SK-N-SH treated with all-trans-retinoic acid at 6 μM for 48 hours (cell line): ENCODE measurements at regions not wholly inside any gene's neighbourhood (a gene's known extent, or its start where the extent isn't known, plus 50 kb on each side); places are given as distances from the start of the nearest gene placed in this dataset.
"Not testable (repeated sequence)": the region's sequence is repeated elsewhere in the genome, so short reads cannot be mapped to it uniquely, and the experiment has no call there.

Source experiments
- ATAC-seq: fragments of 200-7000 bp; cut with Tn5 transposase; 3 replicates; pipeline ENCODE4 v1.9.1; 2020; ENCODE audit warnings: mild to moderate bottlenecking, moderate library complexity
- ARNTL ChIP-seq: fragments of 450-650 bp; formaldehyde crosslinking; IDR thresholded peaks from 2 replicates; pipeline ENCODE4 v1.5.0; 2020; ENCODE audit warnings: low read depth, mild to moderate bottlenecking, moderate library complexity, borderline replicate concordance
- BACH2 ChIP-seq: fragments of 250-450 bp; sonication (Bioruptor Pico); IDR thresholded peaks from 2 replicates; pipeline ENCODE4 v1.9.0; 2021; ENCODE audit warnings: mild to moderate bottlenecking, borderline replicate concordance
- ESRRG ChIP-seq: fragments of 250-450 bp; sonication (Bioruptor Pico); IDR thresholded peaks from 2 replicates; pipeline ENCODE4 v1.6.1; 2021; ENCODE audit warnings: mild to moderate bottlenecking
- GLIS3 ChIP-seq: fragments of 250-450 bp; sonication (Bioruptor Pico); IDR thresholded peaks from 2 replicates; pipeline ENCODE4 v1.5.0; 2020; ENCODE audit warnings: mild to moderate bottlenecking, moderate library complexity
- ISL1 ChIP-seq: fragments of 250-450 bp; sonication (Bioruptor Pico); IDR thresholded peaks from 2 replicates; pipeline ENCODE4 v2.1.2; 2022; ENCODE audit warnings: mild to moderate bottlenecking, moderate library complexity
- OSR1 ChIP-seq: fragments of 250-450 bp; sonication (Bioruptor Pico); IDR thresholded peaks from 2 replicates; pipeline ENCODE4 v1.8.0; 2022; ENCODE audit warnings: moderate library complexity, mild to moderate bottlenecking, inconsistent platforms
- PPARA ChIP-seq: fragments of 250-450 bp; sonication (Bioruptor Pico); IDR thresholded peaks from 2 replicates; pipeline ENCODE4 v1.5.0; 2020; ENCODE audit warnings: mild to moderate bottlenecking, borderline replicate concordance
- RARB ChIP-seq: fragments of 250-450 bp; sonication (Bioruptor Pico); IDR thresholded peaks from 2 replicates; pipeline ENCODE4 v1.8.0; 2021; ENCODE audit warnings: mild to moderate bottlenecking, moderate library complexity
- SNAI2 ChIP-seq: fragments of 250-450 bp; sonication (Bioruptor Pico); IDR thresholded peaks from 2 replicates; pipeline ENCODE4 v1.5.0; 2020; ENCODE audit warnings: mild to moderate bottlenecking, moderate library complexity
- TCF4 ChIP-seq: fragments of 250-450 bp; sonication (Bioruptor Pico); IDR thresholded peaks from 2 replicates; pipeline ENCODE4 v1.8.0; 2021; ENCODE audit warnings: mild to moderate bottlenecking, moderate library complexity, borderline replicate concordance
- TOX ChIP-seq: fragments of 250-450 bp; sonication (Bioruptor Pico); IDR thresholded peaks from 2 replicates; pipeline ENCODE4 v1.8.0; 2021; ENCODE audit warnings: mild to moderate bottlenecking, moderate library complexity, borderline replicate concordance
- ZC3H10 ChIP-seq: fragments of 250-450 bp; sonication (Bioruptor Pico); IDR thresholded peaks from 2 replicates; pipeline ENCODE4 v1.5.1; 2021; ENCODE audit warnings: mild to moderate bottlenecking, moderate library complexity
- ZFP30 ChIP-seq: fragments of 450-650 bp; formaldehyde crosslinking; IDR thresholded peaks from 2 replicates; pipeline ENCODE4 v1.5.0; 2022; ENCODE audit warnings: mild to moderate bottlenecking, moderate library complexity
- ZNF565 ChIP-seq: fragments of 450-650 bp; formaldehyde crosslinking; conservative IDR thresholded peaks from 2 replicates; pipeline ENCODE4 v1.5.0; 2020; ENCODE audit warnings: low read depth, mild to moderate bottlenecking, moderate library complexity
- ZNF70 ChIP-seq: fragments of 450-650 bp; formaldehyde crosslinking; IDR thresholded peaks from 2 replicates; pipeline ENCODE4 v1.5.0; 2020; ENCODE audit warnings: mild to moderate bottlenecking, moderate library complexity
- ZNF8 ChIP-seq: fragments of 450-650 bp; formaldehyde crosslinking; IDR thresholded peaks from 2 replicates; pipeline ENCODE4 v1.5.0; 2020; ENCODE audit warnings: mild to moderate bottlenecking, moderate library complexity
- TF ChIP-seq, protein P1 (sequence below): fragments of 250-450 bp; sonication (Bioruptor Pico); IDR thresholded peaks from 2 replicates; pipeline ENCODE4 v1.5.1; 2020; ENCODE audit warnings: low read depth, mild to moderate bottlenecking, moderate library complexity
- TF ChIP-seq, protein P2 (sequence below): fragments of 250-450 bp; sonication (Bioruptor Pico); IDR thresholded peaks from 2 replicates; pipeline ENCODE4 v1.5.1; 2021; ENCODE audit warnings: mild to moderate bottlenecking, moderate library complexity
- TF ChIP-seq, protein P3 (sequence below): fragments of 250-450 bp; sonication (Bioruptor Pico); IDR thresholded peaks from 2 replicates; pipeline ENCODE4 v1.8.0; 2020; ENCODE audit warnings: mild to moderate bottlenecking, moderate library complexity, borderline replicate concordance
- TF ChIP-seq, protein P4 (sequence below): fragments of 250-450 bp; sonication (Bioruptor Pico); IDR thresholded peaks from 2 replicates; pipeline ENCODE4 v1.8.0; 2021; ENCODE audit warnings: low read depth, mild to moderate bottlenecking, moderate library complexity, borderline replicate concordance
- TF ChIP-seq, protein P5 (sequence below): fragments of 250-450 bp; sonication (Bioruptor Pico); IDR thresholded peaks from 2 replicates; pipeline ENCODE4 v1.5.0; 2020; ENCODE audit warnings: mild to moderate bottlenecking, moderate library complexity

DNA sequence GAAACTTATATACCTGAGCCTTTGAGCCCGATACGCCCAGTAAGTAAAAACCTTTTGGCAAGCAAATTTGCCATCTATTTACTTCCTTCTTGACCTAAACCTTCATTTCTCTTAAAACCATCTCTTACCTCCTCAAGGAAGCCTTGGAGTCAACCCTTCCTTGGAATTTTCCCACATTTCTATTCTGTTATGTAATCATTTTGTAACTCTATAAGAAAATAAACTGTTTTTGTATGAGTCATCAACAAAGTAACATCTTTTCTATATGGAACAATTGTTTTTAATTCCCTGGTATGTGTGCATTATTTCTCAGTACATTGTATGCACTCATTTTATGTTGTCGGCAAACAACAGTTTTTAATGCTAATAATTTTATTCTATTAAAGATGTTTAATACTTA lies 162.0 kb downstream of the TEX36 start:
- no peak for ATAC-seq

DNA sequence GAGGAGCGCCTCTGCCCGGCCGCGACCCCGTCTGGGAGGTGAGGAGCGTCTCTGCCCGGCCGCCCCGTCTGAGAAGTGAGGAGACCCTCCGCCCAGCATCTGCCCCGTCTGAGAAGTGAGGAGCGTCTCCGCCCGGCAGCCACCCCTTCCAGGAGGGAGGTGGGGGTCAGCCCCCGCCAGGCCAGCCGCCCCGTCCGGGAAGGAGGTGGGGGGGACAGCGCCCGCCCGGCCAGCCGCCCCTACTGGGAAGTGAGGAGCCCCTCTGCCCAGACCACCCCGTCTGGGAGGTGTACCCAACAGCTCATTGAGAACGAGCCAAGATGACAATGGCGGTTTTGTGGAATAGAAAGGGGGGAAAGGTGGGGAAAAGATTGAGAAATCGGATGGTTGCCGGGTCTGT lies 164.6 kb downstream of the TEX36 start:
- ATAC-seq: not testable (repeated sequence)

More for the DNA sequence above, 162.0 kb downstream of the TEX36 start:
- TF ChIP-seq, protein P1, sequence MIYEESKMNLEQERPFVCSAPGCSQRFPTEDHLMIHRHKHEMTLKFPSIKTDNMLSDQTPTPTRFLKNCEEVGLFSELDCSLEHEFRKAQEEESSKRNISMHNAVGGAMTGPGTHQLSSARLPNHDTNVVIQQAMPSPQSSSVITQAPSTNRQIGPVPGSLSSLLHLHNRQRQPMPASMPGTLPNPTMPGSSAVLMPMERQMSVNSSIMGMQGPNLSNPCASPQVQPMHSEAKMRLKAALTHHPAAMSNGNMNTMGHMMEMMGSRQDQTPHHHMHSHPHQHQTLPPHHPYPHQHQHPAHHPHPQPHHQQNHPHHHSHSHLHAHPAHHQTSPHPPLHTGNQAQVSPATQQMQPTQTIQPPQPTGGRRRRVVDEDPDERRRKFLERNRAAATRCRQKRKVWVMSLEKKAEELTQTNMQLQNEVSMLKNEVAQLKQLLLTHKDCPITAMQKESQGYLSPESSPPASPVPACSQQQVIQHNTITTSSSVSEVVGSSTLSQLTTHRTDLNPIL (CRISPR knock-in tag): no peak
- TF ChIP-seq TCF4 (CRISPR knock-in tag) (no peak), ZFP30 (CRISPR knock-in tag) (no peak), OSR1 (no peak), ZNF70 (CRISPR knock-in tag) (no peak), ARNTL (CRISPR knock-in tag) (no peak), ZC3H10 (no peak), ISL1 (CRISPR knock-in tag) (no peak), TOX (CRISPR knock-in tag) (no peak), ZNF565 (CRISPR knock-in tag) (no peak), SNAI2 (CRISPR knock-in tag) (no peak), RARB (CRISPR knock-in tag) (no peak), ZNF8 (no peak), PPARA (CRISPR knock-in tag) (no peak), GLIS3 (CRISPR knock-in tag) (no peak), BACH2 (CRISPR knock-in tag) (no peak)
- TF ChIP-seq, protein P2, sequence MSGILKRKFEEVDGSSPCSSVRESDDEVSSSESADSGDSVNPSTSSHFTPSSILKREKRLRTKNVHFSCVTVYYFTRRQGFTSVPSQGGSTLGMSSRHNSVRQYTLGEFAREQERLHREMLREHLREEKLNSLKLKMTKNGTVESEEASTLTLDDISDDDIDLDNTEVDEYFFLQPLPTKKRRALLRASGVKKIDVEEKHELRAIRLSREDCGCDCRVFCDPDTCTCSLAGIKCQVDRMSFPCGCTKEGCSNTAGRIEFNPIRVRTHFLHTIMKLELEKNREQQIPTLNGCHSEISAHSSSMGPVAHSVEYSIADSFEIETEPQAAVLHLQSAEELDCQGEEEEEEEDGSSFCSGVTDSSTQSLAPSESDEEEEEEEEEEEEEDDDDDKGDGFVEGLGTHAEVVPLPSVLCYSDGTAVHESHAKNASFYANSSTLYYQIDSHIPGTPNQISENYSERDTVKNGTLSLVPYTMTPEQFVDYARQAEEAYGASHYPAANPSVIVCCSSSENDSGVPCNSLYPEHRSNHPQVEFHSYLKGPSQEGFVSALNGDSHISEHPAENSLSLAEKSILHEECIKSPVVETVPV (CRISPR knock-in tag): no peak
- TF ChIP-seq, protein P3, sequence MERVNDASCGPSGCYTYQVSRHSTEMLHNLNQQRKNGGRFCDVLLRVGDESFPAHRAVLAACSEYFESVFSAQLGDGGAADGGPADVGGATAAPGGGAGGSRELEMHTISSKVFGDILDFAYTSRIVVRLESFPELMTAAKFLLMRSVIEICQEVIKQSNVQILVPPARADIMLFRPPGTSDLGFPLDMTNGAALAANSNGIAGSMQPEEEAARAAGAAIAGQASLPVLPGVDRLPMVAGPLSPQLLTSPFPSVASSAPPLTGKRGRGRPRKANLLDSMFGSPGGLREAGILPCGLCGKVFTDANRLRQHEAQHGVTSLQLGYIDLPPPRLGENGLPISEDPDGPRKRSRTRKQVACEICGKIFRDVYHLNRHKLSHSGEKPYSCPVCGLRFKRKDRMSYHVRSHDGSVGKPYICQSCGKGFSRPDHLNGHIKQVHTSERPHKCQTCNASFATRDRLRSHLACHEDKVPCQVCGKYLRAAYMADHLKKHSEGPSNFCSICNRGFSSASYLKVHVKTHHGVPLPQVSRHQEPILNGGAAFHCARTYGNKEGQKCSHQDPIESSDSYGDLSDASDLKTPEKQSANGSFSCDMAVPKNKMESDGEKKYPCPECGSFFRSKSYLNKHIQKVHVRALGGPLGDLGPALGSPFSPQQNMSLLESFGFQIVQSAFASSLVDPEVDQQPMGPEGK: no peak
- TF ChIP-seq, protein P4, sequence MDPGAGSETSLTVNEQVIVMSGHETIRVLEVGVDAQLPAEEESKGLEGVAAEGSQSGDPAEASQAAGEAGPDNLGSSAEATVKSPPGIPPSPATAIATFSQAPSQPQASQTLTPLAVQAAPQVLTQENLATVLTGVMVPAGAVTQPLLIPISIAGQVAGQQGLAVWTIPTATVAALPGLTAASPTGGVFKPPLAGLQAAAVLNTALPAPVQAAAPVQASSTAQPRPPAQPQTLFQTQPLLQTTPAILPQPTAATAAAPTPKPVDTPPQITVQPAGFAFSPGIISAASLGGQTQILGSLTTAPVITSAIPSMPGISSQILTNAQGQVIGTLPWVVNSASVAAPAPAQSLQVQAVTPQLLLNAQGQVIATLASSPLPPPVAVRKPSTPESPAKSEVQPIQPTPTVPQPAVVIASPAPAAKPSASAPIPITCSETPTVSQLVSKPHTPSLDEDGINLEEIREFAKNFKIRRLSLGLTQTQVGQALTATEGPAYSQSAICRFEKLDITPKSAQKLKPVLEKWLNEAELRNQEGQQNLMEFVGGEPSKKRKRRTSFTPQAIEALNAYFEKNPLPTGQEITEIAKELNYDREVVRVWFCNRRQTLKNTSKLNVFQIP: no peak
- TF ChIP-seq, protein P5, sequence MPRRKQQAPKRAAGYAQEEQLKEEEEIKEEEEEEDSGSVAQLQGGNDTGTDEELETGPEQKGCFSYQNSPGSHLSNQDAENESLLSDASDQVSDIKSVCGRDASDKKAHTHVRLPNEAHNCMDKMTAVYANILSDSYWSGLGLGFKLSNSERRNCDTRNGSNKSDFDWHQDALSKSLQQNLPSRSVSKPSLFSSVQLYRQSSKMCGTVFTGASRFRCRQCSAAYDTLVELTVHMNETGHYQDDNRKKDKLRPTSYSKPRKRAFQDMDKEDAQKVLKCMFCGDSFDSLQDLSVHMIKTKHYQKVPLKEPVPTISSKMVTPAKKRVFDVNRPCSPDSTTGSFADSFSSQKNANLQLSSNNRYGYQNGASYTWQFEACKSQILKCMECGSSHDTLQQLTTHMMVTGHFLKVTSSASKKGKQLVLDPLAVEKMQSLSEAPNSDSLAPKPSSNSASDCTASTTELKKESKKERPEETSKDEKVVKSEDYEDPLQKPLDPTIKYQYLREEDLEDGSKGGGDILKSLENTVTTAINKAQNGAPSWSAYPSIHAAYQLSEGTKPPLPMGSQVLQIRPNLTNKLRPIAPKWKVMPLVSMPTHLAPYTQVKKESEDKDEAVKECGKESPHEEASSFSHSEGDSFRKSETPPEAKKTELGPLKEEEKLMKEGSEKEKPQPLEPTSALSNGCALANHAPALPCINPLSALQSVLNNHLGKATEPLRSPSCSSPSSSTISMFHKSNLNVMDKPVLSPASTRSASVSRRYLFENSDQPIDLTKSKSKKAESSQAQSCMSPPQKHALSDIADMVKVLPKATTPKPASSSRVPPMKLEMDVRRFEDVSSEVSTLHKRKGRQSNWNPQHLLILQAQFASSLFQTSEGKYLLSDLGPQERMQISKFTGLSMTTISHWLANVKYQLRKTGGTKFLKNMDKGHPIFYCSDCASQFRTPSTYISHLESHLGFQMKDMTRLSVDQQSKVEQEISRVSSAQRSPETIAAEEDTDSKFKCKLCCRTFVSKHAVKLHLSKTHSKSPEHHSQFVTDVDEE: no peak

DNA sequence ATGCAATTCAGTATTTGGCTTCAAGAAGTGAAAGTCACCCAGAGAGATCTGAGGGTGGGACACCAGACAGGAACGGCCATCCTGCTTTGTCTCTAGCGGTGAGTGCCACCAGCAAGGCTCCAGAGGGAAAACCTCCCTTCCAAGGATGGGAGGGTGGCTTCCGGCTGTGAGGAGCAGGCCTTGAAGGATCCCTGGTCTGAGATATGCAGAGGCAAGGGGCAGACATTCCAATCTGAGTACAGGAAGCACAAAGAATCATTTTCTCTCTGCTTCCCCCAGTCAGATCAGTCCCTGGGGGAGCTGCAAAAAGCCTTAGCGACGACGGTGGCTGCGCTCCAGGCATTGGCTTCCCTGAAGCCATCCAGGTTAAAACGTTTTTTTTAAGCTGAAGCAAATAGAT lies 167.4 kb downstream of the TEX36 start:
- no peak for ATAC-seq
- TF ChIP-seq ZNF565 (CRISPR knock-in tag) (no peak), PPARA (CRISPR knock-in tag) (no peak), TCF4 (CRISPR knock-in tag) (no peak), ZNF8 (no peak), BACH2 (CRISPR knock-in tag) (no peak), RARB (CRISPR knock-in tag) (no peak), TOX (CRISPR knock-in tag) (no peak), ESRRG (no peak)
- TF ChIP-seq, protein P5: no peak
- TF ChIP-seq, protein P2 (CRISPR knock-in tag): no peak
